Stimulated activated CD4-positive, alpha-beta T cell treated with anti-CD3 and anti-CD28 coated beads, Interleukin-12 subunit alpha, Interleukin-12 subunit beta, amount 100 ng/mL, for 4 hours (primary cell): ENCODE measurements at regions not wholly inside any gene's neighbourhood (a gene's known extent, or its start where the extent isn't known, plus 50 kb on each side); places are given as distances from the start of the nearest gene placed in this dataset.

ENCODE experiments used
- DNase-seq: peaks from one replicate; pipeline ENCODE4 v3.0.0-alpha.2; 2020

DNA sequence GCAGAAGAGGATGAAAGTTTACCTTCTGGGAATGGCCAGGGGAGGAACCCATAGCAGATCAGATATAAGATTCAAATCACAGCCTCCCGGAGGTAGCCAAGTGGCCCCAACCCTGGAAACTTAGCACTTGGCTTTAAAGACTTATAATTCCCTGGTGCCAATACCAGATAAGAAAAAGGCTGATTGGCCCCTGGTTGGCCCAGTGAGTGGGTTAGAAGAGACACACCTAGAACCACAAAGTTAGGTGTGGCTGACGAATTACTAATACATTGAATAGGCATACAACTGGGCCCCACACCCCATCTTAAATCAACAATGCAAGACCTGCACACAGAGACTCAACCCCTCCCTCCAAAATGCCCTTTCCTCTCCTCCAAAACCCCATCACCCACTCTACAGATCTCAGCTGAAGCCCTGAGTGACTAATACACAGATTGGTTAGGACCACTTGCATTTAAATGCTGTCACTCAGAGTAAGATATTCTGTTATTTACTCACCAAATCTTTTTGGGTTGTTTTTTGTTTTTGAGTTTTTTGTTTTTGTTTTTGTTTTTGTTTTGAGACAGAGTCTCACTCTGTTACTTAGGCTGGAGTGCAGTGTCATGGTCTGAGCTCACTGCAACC is 315.4 kb upstream of the JARID2 start:
- DNase-seq: no peak

DNA sequence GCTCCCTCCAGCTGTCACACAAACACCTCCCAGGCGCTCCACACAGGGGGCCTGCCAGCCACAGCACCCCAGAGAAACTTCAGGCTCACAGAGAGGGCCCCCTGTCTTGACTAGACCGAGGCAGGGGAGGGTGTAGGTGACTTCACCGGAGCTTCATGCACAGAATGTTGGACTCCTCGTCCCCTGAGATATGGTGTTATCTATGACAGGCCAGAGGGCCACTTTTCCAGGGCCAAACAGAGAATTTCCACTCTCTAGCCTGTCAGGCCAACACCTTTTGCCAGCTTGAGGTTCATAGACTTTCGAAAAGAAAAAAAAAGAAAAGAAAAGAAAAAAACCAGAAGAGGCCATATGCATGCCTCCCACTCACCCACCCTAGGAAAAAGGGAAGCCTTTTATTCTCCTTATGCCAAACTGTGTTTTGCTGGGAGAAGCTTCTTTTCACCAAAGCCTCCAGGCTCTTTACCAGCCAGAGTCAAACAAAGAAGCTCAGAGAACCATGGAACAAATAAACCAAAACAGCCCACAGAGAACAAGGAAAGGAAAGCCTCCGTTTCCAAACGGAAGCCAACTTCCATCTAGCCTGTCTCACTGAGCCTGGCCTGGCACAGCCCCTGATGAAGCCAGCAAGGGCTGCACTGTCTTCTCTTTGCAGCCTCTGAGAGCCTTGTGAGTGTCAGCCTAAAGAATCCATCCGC is 313.2 kb upstream of the JARID2 start:
- DNase-seq: no peak

DNA sequence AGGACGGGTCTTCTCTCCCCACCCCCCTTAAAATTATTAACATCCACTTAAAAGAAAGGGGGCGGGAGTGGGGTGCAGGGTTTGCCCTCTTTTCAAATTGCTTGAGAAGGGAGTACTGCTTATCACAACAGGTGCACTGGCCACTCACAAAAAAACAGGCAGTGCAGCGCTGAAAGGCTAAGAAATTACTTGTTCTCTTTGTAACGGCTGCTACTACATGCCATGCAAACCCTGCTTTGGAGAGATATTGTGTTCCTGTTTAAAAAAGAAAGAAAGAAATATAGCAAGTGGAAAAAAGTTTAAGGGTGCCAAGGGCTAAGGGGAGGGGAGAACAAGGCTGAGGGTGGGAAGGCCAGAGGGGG is 312.7 kb upstream of the JARID2 start:
- DNase-seq: no peak

DNA sequence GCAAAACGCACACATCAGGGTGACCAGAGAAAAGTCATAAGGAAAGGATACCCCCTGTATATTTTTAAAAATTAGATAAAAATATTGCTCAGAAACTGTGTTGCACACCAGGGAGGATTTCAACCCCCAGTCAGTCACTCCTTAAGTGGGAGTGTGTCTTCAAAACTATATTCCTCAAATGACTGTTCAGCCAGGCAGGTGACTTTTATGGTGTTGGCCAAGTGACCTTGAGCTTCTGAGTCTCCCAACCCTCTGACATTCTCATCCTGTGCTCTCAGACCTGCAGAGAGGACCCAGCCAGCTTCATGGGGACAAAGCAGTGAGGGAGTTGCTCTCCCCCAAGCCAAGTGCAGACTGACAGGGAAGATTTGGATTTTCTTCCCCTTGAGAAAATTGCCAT is 311.9 kb upstream of the JARID2 start:
- DNase-seq: no peak

DNA sequence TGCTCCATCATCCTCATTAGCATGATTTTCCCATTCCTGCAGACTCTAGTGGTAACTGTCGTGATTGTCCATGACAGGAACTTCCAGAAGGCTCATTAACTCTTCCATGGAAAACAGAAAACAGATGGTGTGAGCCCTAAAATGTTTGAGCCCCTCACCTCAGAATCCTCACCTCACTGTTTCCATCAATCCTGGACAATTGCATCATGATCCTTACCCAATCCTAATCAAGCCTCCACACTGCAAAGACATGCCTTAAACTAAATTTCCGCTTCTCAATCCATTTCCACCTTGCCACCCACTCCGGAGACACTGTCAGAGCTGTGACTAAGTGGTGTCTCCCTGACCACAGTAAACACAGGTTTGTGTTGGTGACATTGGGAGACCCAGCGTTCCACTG is 311.0 kb upstream of the JARID2 start:
- no peak for DNase-seq

DNA sequence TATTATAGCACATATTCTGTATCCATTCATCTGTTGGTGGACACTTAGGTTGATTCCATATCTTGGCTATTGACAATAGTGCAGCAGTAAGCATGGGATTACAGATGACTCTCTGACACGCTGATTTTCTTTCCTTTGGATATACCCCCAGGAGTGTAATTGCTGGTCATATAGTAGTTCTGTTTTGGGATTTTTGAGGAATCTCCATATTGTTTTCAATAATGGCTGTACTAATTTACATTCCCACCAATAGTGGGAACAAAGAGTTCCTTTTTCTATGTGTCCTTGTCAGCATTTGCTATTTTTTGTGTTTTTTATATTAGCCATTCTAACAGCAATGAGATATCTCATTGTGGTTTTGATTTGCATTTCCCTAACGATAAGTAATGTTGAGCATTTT is 309.0 kb upstream of the JARID2 start:
- DNase-seq: no peak

DNA sequence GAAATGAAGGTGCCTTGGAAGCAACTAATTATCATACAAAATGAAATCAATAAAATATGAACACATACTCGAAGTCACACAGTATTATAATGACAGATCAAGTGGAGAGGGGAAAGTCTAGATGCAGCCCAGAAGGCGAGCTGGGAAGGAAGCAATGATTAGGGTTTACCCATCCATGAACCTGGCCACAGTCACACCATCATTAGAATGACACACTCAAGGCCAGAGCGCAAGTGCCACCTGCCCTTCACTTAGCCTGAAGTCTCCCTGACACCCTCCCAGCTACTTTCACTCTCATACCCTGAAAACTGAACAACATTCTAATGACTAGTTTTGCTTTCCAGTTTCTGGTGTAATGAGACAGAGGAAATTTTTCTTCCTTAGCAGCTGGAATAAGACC is 302.8 kb upstream of the JARID2 start:
- no peak for DNase-seq

DNA sequence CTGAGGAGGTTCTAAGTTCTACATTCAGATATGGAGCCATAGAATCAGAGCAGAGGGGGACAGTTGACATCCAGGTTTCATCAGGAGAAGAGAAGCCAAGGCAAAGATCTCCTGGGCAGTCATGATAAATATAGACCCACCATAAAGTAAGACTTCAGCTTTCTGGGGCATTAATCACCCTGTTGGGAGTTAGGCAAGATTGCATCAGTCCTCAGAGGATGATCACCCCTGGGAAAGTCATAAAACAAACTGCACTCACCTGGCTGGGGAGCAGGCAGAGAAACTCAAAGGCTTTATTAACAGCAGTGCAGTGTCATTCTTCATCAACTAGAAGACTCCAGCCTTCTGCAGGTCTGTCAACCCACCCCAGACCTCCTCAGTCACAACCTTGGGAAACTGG is 301.3 kb upstream of the JARID2 start:
- no peak for DNase-seq

DNA sequence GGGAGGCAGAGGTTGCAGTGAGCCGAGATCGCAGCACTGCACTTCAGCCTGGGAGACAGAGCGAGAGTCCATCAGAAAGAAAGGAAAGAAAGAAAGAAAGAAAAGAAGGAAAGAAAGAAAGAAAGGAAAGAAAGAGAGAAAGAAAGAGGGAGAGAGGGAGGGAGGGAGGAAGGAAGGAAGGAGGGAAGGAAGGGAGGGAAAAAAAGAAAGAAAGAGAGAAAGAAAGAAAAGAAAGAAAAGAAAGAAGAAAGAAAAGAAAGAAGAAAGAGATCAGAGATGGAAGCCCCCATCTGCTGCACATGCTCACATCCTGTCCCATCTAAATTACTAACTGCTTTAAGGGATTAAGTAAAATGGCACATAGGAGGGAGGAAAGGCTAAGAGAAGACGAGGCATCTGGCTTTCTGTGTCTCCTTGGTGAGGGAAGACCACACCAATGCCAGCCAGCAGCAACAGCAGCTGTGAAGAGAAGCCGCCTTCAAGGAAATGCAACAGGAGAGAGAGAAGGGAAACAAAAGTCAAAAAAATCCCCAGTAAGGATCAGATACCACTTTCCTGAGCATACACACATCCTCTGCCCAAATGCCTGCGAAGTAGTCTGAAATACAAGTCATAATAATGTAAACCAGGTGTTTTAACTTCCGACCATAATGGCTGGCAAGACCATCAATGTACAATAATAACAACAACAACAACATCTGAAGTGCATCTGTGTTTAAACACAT is 300.2 kb upstream of the JARID2 start:
- no peak for DNase-seq

DNA sequence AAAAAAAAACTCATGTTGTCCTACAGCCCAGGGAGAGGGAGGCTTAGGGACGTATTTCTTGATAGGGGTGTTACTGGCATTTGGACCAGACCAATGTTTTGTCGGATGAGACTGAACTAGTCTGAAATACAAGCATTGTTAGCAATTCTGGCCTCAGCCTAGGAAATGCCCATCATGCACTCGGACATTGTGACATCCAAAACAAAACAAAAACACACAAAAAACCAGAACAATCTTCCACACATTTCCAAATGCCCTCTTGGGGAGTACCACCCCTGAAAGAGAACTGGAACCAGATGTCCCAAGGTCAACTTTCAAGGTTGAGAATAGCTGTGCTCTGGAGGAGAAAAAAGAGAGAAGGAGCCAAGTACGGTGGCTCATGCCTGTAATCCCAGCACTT is 299.1 kb upstream of the JARID2 start:
- no peak for DNase-seq

DNA sequence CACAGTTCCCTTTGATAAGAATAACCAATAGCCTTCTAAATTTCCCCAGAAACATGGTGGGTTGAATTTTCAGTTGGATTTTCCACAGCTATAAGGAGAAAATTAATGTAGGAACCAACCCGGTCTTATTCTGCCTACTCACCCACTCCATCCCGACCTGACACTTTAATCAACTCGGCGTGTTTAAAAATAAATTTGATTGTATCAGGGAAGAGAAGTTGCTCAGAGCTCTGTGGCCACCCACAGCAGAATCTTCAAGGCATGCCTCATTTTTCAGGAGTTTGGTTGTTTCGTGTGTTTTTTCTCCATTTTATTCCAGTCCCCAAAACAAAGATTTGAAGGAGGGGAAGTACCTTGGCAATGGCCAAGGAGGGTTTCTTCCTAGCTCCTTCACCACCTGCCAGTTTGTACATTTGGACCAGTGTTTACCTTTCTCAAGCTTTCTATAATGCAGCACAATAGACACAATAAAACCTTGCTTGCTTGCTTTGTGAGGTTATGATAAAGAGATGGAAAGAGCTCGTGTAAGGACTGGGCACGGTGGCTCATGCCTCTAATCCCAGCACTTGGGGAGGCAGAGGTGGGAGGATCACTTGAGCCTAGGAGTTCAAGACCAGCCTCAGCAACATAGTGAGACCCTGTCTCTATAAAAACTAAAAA is 297.2 kb upstream of the JARID2 start:
- no peak for DNase-seq

DNA sequence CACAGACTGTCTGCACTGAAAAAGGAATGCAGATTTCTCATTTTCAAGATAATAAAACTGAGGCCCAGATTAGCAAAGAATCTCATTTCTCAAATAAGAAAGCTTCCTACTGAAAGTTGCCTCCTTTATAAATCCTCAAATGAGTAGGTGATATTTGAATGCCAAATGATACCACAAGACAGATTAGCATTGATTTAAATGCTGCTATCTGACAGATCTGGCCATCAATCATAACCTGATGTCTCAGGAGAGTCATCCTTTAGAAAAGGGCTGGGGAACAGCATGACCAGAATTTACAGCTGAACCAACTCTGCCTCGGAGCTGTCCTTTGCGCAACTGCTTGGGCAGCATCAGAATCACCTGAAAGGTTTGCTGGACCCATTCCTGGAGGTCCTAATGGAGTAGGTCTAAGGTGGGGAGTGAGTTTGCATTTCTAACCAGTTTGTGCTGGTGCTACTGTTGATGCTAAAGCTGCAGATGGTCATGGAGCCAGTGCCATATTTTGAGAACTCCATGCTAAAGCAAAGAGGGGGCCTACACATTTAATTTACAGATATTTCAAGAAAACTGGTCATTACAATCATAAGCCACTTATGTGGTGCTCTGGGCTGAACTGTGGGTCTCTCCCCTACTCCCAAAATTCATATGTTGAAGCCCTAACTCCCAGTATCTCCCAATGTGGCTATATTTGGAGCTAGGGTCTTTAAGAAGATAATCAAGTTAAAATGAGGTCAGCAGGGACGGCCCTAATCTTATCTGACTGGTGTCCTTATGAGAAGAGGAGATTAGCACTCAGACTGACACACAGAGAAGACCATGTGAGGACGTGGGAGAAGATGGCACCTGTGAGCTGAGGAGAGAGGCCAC is 295.5 kb upstream of the JARID2 start:
- no peak for DNase-seq

DNA sequence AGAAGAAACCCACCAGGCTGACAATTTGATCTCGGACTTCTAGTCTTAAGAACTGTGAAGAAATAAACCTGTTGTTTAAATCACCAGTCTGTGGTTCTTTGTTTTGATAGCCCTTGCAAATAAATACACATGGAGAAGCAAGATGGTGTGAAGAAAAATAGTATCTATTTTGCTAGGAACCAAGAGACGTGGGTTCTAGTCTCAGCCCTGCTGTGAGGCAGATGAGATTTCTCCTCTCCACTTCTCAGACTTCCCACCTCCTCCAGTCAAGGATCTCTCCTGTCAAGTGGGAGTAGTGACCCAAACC is 294.9 kb upstream of the JARID2 start:
- DNase-seq: no peak

DNA sequence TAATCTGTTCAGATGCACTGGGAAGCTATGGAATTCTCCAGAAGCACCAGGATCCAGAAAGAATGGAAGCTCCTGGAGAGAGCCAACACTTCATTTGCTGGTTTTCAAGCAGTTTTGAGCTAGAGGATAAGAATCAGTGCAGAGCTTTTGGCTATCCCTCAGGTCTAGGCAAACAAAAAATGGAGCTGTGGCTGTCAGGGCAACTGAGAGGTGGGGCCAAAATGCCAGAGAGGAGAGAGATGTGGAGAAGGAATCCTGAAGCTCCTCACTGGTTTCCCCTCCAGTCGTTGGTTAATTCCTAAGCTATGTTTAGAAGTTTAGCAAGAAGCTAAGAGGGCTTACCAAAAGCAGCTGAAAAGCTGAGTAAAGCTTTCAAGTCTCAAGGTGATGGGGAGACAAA is 294.2 kb upstream of the JARID2 start:
- DNase-seq: no peak

DNA sequence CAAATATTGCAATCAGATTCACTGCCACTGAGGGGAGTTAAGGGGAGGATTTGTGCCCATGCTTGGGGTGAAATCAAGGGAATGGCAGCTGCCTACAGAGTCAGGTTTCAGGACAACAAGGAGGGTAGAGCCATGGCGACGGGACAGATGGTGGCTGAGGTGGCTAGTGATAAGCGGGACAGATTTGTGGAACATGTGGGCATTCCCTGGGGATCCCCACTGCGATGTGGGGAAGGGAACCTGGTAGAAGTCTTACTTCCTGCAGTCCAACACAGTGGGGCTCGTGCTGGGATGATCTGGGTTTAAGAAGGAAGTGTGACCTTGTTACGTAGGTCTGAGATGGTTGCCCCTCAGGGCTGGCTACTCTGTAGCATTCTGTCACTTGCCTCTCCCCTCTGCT is 292.0 kb upstream of the JARID2 start:
- DNase-seq: no peak

DNA sequence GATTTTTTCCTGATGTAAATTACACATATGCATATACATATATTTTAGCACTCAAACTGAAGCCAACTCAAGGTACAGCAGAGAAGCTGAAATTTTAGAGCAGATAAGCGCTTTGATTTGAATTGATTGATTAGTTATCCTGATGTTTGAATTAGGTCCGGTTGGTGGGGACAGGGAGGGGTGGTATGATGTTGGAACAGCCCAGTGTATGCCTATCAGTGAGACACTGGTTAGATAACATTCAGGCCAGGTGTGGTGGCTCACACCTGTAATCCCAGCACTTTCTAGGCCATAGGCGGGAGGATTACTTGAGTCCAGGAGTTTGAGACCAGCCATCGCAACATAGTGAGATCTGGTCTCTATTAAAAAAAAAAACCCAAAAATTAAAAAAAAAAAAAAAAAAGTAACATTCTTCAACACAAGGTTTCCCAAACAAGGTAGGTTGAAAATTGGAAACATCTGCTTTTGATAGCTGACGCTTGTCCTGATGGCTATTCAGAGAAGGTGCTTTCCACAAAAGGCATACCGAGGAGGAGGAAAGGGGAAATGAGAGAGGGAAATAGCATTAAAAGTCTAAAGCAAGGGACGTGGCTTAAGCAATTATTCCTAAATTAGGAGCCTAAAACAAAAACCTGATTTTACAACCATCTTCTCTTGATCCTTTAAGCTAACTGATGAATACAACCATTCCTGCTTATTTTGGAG is 288.4 kb upstream of the JARID2 start:
- DNase-seq: no peak

DNA sequence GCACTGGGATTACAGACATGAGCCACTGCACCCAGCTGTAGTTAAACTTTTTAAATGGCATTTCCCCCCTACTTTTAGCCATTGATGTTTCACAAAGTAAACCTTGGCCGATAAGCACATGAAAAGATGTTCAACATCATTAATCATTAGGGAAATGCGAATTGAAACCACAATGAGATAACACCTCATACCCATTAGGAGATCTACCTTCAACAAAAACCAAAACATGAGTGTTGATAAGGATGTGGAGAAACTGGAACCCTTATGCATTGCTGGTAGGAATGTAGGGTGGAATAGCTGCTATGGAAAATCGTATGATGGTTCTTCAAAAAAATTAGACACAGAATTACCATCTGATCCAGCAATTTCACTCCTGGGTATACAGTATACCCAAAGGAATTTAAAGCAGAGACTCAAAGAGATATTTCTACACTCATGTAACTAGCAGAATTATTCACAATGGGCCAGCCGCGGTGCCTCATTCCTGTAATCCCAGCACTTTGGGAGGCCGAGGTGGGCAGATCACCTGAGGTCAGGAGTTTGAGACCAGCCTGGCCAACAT is 286.5 kb upstream of the JARID2 start:
- DNase-seq: no peak

DNA sequence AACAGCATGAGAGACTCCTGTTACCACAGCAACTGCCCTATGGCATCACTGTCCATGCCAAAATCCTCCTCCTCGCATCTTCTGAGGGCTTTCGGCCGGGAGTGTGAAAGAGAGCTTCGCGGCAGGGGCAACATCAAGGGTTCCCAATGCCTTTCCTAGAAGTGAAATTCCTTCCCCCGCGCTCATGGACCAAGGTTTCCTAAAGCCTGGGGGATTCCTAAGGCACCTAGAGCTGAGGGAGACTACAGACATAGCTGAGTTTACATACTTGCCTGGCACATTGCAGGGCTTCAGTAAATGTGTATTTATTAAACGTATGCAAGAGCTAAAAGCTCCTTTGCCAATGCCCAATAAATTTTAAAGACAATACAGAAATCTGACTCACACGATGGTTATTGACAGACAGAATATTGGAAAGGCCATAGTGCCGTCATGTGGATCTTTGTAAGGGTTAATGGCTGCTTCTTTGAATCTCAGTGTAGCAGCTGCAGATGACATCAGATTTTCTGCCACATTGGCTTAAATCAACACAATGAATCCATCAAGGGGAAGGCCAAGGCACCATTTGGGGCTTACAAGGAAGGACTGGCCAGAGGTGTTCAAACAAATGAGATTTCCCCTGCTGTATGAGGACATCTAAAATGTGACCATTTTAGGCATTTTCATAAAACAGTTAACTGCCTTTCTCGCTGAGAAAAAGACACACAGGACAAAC is 281.2 kb upstream of the JARID2 start:
- no peak for DNase-seq

DNA sequence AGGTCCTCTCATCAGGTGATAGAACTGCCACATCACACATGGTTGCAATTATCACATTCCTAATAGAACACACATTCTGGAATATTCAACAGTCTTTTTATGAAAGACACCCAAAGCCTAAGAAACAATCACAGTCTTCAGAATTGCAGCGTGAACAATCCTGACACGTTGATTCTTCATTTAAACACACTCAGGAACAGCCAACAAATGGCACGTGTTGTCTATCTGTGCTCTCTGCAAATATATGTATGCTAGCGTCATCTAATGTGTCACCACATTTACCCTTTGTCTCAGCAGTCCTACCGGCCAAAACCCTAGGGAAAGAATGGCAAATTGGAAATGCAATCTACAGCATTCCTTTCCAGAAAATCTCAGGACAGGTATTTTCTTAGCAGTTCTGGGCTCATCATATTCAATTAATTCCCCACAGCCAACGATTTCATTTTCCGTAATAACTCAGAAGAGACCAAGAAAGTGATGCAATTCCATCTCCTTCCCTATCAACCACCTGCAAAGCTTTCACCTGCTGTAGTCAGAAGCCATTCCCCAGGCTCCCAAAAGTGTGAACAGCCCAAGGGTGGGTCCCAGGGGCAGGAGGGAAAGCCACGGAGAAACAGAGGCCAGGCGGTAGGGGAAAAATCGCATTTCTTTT is 280.3 kb upstream of the JARID2 start:
- DNase-seq: no peak

DNA sequence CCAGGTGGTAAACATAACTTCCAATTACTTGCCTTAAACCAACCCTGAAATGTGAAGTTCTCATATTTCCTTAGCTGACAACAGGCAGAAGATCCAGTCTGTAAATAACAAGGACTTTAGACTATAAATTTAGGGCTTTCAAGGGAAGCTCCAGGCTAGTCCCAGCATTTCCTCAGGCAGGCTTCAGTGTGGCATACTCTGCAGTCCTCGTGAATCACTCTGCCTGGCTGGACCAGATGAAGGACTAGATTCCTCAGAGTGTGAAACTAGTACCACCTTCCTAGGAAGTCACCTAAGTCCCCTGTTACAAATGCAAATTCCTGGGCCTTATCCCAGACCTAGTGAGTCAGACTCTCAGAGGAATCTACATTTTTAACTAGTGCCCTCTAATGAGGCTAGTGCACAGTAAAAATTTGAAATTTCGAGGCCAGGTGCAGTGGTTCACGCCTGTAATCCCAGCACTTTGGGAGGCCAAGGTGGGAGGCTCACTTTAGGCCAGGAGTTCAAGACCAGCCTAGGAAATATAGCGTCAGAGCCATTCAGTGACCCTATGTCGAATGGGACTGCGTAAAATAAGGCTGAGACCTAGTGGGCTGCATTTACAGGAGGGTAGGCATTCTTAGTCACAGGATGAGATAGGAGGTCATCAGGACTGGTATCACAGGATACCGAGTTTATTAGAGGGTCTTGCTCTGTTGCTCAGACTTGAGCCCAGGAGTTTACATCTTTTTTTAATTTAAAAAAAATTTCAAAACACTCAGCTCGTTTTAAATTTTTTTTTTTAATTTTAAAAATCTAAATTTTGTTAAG is 279.6 kb upstream of the JARID2 start:
- DNase-seq: no peak
